Activated gamma-delta T cell treated with anti-CD3 and anti-CD28 coated beads, Interleukin-2, amount 50 U/mL, for 16 hours (primary cell): ENCODE measurements at regions not wholly inside any gene's neighbourhood (a gene's known extent, or its start where the extent isn't known, plus 50 kb on each side); places are given as distances from the start of the nearest gene placed in this dataset.

Source experiments
- DNase-seq: peaks from one replicate; pipeline ENCODE4 v3.0.0-alpha.2; 2020; ENCODE audit warnings: low read depth

- no peak for DNase-seq
Observed at GRCh38 chr1:88068407-88068960, 615.6 kb upstream of the PKN2 start.

- no peak for DNase-seq
Observed at GRCh38 chr1:88070956-88071355, 613.1 kb upstream of the PKN2 start.

- no peak for DNase-seq
Observed at GRCh38 chr1:88074661-88075060, 609.4 kb upstream of the PKN2 start.

GRCh38 chr1:88075813-88076212, 608.3 kb upstream of the PKN2 start:
- DNase-seq: no peak

- DNase-seq: no peak
Observed at GRCh38 chr1:88079036-88079435, 605.0 kb upstream of the PKN2 start.

- no peak for DNase-seq
Observed at GRCh38 chr1:88080875-88081274, 603.2 kb upstream of the PKN2 start.

- DNase-seq: no peak
Observed at GRCh38 chr1:88088481-88088880, 595.6 kb upstream of the PKN2 start.

- no peak for DNase-seq
Observed at GRCh38 chr1:88089961-88090360, 594.1 kb upstream of the PKN2 start.

- no peak for DNase-seq
Observed at GRCh38 chr1:88098881-88099280, 585.2 kb upstream of the PKN2 start.

GRCh38 chr1:88101041-88101440, 583.0 kb upstream of the PKN2 start:
- DNase-seq: no peak

- no peak for DNase-seq
Observed at GRCh38 chr1:88104236-88104635, 579.8 kb upstream of the PKN2 start.

- DNase-seq: no peak
Observed at GRCh38 chr1:88104886-88105285, 579.2 kb upstream of the PKN2 start.

- no peak for DNase-seq
Observed at GRCh38 chr1:88111816-88112215, 572.3 kb upstream of the PKN2 start.

GRCh38 chr1:88117597-88117996, 566.5 kb upstream of the PKN2 start:
- DNase-seq: no peak

- DNase-seq: no peak
Observed at GRCh38 chr1:88118176-88118845, 565.8 kb upstream of the PKN2 start.

GRCh38 chr1:88124614-88125013, 559.5 kb upstream of the PKN2 start:
- DNase-seq: no peak

- DNase-seq: no peak
Observed at GRCh38 chr1:88126467-88126866, 557.6 kb upstream of the PKN2 start.

- DNase-seq: no peak
Observed at GRCh38 chr1:88133991-88134390, 550.1 kb upstream of the PKN2 start.

GRCh38 chr1:88134983-88135921, 548.8 kb upstream of the PKN2 start:
- no peak for DNase-seq

GRCh38 chr1:88139633-88140032, 544.4 kb upstream of the PKN2 start:
- DNase-seq: no peak

GRCh38 chr1:88140325-88140724, 543.7 kb upstream of the PKN2 start:
- no peak for DNase-seq

GRCh38 chr1:88141499-88142074, 542.5 kb upstream of the PKN2 start:
- no peak for DNase-seq

- no peak for DNase-seq
Observed at GRCh38 chr1:88145752-88146151, 538.3 kb upstream of the PKN2 start.
